GM20000 (cell line): ENCODE measurements at regions not wholly inside any gene's neighbourhood (a gene's known extent, or its start where the extent isn't known, plus 50 kb on each side); places are given as distances from the start of the nearest gene placed in this dataset.

Experiments
- DNase-seq: peaks from one replicate; pipeline ENCODE4 v3.0.0; 2012; ENCODE audit warnings: low spot score
- CTCF ChIP-seq: IDR thresholded peaks from 2 replicates; pipeline ENCODE4 v1.5.1; 2012; ENCODE audit warnings: mild to moderate bottlenecking, control low read depth; ENCODE audit errors: extremely low read depth, missing control alignments

GRCh38 chr7:94169682-94170081 is 165.5 kb upstream of the BET1 start:
- no peak for DNase-seq
- TF ChIP-seq CTCF = no peak

GRCh38 chr7:94170836-94171235 is 166.7 kb upstream of the BET1 start:
- peak; percentile 31 for DNase-seq
- no peak for TF ChIP-seq CTCF

- no peak for DNase-seq
- no peak for TF ChIP-seq CTCF
Observed at GRCh38 chr7:94173436-94173835, 169.3 kb upstream of the BET1 start.

DNA sequence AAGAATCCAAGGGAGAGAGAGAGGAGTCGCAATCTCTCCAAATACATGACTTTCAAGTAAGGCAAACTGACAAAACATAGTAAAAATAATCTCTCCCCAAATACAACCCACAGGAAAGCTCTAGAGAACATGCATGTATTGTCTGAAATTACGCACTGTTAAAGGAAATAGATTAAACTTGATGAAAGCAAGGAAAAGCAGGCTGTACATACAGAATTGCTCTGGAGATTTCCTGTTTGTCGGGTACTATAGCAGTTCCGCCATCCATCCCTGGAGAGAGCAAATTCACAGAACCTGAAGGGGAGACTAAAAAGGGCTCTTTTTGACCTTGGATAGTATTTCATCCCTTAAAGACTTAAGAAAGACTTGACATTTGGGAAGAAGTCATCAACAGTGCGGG is 170.2 kb upstream of the BET1 start:
- TF ChIP-seq CTCF = no peak
- DNase-seq = no peak

DNA sequence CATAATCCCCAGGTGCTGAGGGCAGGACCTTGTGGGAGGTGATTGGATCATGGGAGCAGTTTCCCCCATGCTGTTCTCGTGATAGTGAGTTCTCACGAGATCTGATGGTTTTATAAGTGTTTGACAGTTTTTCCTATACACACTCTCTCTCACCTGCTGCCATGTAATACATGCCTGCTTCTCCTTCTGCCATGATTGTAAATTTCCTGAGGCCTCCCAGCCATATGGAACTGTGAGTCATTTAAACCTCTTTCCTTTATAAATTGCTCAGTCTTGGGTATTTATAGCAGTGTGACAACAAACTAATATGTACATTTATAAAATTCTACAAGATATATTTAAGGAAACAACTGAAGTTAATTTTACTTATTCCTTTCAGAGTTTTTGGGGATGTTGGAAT is 170.8 kb upstream of the BET1 start:
- DNase-seq = no peak
- no peak for TF ChIP-seq CTCF

GRCh38 chr7:94176694-94177200 is 172.6 kb upstream of the BET1 start:
- TF ChIP-seq CTCF = no peak
- DNase-seq = no peak

DNA sequence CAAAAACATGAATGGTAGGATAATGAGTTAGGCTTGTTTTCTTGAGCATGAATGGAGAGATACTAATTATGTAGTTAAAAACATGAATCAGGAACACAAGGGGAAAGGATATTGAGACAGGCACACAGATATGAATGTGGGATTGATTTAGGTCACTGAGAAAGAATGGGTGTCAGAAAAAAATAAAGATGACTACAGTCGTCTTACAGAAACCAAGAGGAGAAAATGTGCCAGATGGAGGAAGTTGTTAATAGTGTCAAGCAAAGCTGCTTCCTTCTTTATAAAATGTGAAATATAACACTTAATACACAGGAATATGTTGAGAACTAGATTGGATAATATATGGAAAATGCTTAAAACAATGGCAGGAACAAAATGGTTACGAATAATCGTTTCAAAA is 173.3 kb upstream of the BET1 start:
- TF ChIP-seq CTCF = no peak
- no peak for DNase-seq

- no peak for TF ChIP-seq CTCF
- peak; percentile 20 for DNase-seq
Observed at GRCh38 chr7:94178230-94178629, 174.1 kb upstream of the BET1 start.
